Retina (tissue), 1 donor: ENCODE measurements at regions not wholly inside any gene's neighbourhood (a gene's known extent, or its start where the extent isn't known, plus 50 kb on each side); places are given as distances from the start of the nearest gene placed in this dataset.
"Not testable (repeated sequence)": the region's sequence is repeated elsewhere in the genome, so short reads cannot be mapped to it uniquely, and the experiment has no call there.

Experiments
- DNase-seq: peaks from one replicate; pipeline ENCODE4 v3.0.0-alpha.2; 2016

DNA sequence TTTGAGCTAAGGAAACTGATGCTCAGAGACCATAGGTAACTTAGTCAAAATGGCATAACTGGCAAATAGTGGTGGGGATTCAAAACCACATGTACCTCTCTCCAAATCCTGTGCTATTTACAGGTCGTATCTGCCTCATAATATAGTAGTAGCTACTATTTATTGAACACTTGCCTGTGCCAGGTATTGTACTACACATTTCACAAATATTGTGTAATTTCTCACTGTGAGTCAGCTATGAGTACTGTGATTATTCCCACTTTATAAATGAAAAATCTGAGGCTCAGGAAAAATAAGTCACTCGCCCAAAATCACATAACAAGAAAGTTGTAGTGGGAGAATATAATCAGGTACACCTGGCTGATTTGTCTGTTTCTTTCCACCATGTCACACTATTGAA lies 199.8 kb upstream of the FAT3 start:
- DNase-seq = no peak

DNA sequence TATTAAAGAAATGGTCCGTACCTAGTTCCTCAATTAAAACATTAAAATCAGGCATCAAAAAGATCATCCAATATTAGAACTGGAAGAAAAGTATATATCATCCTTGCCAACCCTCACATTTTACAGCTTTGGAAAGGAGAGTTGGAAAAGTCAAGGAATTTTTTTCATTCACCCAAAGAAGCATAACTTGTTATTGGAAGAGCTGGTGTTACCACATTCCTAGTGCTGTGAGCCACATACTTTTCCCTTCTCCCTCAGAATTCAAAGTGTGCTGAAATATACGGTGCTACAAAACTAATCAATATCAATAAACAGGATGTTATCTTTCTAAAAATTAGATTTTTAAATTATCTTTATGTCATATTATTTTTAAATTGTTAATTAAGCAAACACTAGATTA lies 202.1 kb upstream of the FAT3 start:
- no peak for DNase-seq

DNA sequence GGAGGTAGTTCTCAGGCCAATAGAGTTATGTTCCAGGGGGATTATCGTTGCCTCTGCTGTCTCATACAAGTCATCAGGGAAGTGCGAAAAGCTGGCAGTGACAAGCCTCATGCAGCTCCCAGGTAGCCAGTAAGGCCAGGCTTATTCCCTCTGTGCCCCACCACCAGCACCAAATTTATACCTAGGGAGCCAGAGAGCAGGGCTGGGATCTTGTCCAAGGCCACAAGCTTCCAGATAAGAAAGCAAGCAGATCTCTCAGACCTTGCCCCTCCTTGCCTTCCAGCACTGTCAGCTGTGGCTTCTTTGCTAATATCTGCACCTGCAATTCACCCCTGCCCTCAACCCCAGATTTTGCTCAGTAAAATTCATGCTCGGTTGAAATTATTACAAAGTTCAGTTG lies 206.3 kb upstream of the FAT3 start:
- no peak for DNase-seq

DNA sequence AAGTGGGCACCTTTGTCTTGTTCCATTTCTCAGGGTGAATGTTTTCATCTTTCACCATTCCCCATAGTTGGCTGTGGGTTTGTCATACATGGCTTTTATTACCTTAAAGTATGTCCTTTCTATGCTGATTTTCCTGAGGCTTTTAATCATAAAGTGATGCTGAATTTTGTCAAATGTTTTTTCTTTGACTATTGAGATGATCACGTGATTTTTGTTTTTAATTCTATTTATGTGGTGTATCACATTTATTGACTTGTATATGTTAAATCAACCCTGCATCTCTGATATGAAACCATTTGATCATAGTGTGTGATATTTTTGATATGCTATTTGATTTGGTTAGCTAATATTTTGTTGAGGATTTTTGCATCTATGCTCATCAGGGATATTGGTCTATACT lies 216.4 kb upstream of the FAT3 start:
- no peak for DNase-seq

DNA sequence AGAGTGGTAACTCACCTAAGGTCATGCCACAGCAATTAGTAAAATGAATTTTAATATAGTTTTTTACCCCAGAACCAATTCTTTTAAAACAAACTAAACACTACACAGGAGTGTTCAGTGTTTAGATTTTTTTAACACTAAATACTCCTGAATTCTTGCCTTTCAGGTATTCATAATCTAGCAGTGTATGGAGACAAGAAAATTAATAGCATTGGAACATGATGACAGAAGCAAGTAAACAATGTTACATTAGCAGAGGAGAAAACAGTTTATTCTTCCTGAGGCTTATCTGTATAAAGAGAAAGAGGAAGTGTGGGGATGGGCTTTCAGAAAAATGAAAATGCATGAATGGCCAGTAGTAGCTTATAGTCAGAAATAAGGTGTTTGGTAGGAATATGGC lies 222.1 kb upstream of the FAT3 start:
- no peak for DNase-seq

DNA sequence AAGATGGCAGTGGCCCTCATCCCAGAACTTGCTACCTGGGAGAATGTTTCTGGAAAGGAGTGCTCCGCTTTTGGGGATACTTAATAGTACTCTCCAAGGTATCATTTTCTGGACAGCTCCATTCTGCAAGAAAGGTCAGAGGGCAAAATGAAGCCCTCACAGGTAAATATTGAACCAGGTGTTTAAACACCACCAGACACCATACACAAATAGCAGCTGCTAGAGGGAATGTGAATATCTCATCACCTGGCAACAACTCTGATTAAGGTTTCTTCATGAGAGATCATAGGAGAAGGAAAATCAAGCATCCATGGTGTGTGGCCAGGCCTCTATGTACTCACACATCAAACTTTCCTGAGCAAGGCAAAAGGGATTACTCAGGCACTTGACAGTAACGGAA lies 226.1 kb upstream of the FAT3 start:
- no peak for DNase-seq

DNA sequence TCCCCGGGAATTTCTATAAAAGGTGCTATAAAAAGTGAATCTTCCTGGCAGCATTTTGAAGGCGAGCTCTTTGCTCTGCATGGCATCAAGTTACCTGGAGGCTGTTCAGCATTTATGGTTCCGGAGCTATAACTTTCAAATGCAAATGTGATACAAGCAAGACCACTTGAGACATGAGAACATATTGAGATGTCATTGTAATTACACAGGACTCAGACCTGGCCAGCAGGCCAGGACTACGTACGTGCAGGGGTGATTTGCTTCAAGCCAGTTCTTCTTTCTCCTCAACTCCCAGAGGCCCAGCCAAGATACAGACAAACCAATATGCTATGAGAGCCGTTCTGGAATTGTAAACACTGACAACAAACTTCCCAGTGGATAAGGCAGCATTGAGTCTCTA lies 227.4 kb upstream of the FAT3 start:
- DNase-seq = no peak

DNA sequence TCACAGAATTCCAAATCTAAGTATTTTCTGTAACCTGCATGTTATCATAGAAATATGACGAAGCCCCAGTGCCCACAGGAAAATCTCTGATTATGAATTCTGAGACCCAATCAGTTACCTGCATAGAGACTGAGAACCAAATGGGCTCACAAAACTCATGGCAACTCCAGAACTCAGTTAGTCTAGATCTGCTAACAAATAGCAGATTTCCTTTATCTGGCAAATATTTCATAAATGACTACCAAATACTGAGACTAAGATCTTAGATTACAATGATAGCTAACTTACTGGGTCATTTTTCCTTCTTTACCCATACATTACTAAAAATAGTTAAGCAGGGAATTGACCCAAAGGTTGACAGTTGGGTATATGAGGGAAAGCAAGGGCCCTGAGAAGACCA lies 228.1 kb upstream of the FAT3 start:
- DNase-seq = no peak

DNA sequence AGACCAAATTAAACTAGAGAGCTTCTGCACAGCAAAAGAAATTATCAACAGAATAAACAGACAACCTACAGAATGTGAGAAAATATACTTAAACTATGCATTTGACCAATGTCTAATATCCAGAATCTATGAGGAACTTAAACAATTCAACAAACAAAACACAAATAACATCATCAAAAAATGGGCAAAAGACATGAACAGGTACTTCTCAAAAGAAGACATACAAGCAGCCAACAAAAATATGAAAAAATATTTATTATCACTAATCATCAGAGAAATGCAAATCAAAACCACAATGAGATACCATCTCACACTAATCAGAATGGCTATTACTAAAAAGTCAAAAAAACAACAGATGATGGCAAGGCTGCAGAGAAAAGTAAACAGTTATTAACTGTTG lies 236.2 kb upstream of the FAT3 start:
- DNase-seq = not testable (repeated sequence)

DNA sequence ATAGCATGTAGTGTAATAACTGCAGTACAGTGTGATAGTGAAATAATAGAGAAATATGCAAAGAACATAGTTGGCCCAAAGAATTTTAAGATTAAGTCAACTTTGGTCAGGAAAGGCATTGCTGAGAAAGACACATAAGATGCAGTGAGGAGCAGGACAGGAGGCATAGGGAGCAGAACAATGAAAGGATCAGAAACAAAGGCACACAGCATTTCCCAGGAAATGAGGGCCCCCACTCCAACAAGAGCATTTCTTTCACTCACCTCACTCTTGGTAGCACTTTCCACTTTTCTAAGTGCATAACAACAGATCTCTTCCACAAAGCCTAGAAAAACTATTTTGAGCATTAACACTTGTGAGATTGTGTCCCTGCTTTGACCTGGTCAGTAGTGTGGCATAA lies 238.4 kb upstream of the FAT3 start:
- no peak for DNase-seq

DNA sequence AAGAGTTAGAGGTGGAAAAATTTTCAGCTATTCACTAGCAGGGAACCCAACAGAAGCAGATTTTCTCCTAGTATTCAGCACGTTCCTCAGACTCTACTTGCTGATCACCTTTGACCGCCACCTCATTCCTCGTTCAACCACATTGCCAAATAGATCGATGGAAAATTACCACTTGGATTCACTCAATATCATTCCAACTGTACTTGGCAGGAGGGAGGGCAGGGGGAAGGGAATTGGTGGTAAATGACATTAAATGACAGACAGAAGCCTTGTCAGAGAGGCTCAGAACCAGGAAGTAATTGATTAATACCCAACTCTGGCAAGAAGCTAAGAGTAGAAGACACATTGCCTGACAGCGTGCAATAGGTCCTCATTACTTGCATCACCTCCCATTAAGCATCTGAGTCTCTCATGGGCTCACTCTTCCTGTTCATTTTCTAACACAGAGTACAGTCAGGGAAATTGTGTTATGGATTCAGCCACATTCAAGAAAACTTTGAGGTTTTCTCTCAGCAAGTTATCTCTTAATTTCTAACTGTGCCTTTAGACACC lies 240.5 kb upstream of the FAT3 start:
- no peak for DNase-seq

DNA sequence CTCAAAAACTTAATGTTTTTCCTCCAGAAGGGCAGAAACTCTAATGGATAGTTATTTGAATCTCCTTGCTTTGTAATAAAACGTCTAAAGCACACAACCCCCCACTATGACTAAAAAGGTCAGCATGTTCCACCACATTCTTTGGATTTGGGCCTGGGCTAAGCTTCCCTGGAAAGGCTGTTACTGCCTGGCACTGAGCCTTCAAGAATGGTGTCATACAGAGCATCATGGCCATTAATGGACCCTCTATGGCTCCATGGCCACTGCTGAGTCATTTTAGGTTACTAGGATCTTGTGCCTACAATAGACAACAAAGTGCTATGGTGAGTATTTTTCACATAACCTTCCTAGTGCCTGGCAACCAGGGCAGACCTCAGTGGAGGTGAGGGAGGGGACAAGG lies 242.6 kb upstream of the FAT3 start:
- DNase-seq = no peak

DNA sequence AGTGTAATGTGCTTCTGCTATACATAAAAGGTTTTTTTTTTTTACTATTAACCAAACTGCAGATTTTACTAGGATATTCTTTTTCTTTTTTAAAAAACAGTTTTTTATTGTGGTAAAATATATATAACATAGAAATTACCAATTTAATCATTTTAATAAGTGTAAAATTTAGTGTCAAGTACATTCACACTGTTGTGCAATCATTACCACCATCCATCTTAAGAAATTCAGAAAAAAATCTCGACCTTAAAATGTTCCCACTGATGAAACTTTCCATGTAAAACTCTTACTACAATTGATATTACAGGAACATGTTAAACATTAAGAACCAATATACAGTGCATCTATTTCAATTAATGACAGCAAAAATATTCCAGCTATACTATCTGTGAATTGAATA lies 244.8 kb upstream of the FAT3 start:
- DNase-seq = no peak

DNA sequence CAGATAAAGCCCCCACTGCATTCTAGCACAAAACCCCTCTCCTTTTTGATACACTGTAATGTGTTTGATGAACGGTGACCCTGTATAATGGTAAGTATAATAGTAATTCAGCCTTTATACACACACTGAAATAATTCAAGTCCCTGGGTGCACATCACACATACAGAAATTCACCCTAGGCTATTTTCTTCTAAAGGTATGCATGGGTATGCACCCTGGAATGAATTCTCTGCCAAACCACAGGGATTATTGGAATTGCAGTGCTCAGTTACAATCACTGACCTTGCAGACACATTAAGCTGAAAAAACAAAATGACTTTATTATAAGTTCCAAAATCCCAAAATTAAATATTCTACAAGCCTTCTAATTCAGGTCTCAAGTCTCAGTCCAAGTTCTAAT lies 245.9 kb upstream of the FAT3 start:
- no peak for DNase-seq

DNA sequence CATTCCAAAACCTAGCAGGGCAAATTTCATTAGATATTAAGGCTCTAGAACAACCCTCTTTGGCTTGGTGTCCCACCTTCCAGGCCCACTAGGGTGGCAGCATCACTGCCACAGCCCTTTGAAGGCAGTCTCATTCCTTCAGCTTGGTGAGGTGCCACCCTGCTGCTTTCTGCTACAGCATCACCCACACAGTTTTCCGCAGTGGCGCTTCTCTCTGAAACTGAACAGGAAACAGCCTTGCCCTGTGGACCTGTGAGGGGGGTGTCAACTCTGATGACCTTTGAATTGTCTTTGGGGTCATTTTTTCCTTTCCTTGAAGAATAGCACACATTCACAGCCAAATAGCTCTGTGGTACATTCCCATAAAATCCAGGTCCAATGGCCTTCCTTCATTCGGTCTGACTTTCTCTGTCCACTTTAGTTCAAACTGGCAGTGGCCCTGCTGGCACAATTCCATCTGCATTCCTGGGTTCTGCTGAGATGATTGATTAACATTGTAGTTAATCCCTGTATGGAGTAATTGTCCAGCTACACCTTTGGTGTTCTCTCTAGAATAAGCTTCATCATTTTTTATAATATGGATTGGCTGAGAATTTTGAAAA lies 251.9 kb upstream of the FAT3 start:
- DNase-seq = no peak

DNA sequence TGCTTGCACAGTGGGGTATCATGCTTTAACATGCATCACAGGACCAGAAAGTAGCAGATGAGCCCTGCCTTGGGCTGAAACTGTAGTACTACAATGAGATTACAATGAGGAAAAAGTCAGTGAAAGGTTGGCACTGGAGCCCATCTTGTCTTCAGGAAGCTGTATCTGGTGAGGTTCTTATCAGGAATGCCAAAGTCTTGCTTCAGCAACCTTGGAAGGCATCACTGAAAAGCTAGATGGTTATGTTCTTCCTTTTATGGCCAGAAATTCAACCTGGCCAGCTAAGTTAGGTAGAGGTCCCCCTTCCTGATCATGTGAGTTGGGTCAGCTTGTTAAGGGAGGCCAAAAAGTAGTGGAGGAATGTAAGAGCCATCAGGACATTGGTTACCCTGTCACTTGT lies 254.0 kb upstream of the FAT3 start:
- DNase-seq = no peak

DNA sequence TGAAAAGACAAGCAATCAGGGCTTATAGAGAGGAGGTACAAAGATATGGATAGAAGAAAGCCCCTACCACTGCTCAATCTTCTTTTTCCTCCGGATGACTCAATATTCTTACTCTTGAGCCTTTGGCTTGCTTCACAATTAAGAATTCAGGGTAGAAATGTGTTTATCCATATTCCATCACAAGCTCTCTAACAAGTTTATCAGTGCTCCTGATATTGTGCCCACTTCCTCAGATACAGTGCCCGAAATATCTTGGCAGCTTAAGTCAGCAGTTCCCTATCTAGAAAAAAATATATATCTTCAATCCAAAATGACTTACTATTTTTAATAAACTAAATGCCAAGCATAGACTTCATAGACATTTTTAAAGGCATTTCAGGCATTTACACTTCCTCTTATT lies 255.1 kb upstream of the FAT3 start:
- no peak for DNase-seq

DNA sequence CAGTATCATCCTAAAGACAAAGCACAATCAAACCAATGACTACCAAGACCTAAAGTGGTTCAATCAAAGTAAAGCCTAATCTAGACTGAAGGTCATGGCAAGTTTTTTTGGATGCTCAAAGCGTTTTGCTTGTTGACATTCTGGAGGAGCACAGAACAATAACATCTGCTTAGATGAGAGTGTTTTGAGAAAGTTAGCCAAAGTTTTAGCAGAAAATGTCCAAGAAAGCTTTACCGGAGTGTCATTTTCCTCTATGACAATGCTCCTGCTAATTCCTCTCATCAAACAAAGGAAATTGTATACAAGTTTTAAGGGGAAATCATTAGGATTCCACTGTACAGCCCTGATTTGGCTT lies 256.9 kb upstream of the FAT3 start:
- no peak for DNase-seq

DNA sequence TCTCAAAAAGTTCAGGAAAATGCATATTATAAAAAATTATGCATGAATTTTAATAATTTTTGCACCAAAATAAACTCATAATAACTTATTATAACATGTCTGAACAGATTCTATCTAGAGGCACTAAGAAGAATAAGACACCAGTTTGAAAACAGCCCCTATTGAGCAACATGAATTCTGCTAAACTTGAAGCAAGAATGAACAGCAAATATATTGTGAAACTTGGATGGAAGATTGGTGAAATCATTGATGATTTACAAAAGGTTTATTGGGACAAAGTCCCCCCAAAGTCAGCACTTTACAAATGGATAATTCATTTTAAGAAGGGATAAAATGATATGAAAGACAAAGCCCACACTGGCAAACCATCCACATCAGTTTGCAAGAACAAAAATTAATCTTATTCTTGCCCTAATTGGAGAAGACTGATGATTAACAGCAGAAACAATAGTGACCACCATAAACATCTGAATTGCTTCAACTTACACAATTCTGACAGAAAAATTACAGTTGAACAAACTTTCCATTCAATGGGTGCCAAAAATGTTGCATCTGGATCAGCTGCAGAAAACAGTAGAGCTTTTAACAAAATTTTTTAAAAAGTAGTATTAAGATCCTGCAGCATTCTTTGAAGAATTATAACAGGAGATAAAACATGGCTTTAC lies 257.5 kb upstream of the FAT3 start:
- DNase-seq = no peak

DNA sequence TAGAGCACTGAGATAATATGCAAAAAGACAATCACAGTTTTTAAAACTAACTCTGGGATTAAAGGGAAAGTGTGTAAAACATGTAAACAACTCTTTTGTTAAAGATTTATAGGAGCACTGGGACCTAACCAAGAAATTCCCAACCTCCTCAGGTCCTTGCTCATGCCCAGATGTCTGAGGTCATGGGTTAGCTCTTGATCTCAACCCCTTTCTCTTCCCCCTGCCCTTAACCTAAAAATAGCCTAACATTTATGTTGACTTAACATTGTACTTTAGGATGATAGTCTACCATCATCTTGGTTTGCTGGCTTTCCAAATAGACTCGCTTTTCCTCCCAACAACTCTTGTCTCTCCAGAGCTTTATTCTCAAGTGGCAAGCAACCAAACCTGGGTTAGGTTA lies 258.2 kb upstream of the FAT3 start:
- DNase-seq = no peak

DNA sequence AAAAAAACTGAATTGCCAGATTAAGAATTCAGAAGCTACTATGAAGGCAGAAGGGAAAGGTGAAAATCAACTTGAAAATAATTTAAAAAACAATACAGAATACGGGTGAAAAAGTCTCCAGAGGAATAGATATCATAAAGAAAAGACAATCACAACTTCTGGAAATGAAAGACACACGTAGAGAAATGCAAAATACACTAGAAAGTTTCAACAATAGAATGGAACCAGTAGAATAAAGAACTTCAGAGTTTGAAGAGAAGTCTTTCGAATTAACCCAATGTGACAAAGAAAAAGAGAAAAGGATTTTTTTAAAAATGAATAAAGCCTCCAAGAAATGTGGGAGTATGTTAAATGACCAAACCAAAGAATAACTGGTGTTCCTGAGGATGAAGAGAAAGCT lies 263.8 kb upstream of the FAT3 start:
- DNase-seq = no peak

DNA sequence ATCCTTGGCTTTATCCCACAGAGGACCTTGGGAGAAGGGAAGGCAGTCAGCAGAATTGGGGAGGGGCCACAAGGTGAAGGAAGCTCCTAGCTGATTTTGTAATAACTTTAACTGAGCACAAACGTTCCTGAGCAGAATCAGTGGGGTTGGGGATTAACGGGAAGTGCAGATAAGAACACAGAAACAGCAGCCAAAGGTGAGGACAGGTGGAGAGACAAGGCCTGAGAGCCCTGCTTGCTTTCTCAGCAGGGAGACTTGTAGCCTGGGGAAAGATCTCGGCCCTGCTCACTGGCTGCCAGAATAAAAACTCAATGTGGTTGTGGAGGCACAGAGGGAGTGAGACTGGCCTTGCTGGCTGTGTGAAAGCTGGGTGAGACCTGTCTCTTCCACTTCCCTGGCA lies 265.2 kb upstream of the FAT3 start:
- no peak for DNase-seq

DNA sequence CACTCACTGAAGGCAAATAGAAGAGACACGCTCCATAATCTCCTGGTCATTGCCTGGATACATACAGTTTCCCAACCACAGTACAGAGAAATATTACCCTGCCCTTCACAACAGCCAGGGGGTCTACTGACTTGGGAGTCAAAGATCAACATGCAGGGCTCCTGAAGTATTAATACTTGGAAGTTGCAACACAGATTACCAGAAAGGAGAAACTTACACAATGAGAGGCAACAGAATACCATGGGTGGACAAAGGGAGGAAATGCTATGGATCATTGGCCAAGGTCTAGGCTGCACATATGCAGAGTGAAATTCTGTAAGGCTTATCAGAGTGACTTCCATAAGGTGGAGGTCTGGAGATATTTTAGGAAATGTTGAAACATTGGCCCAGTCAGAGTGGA lies 267.9 kb upstream of the FAT3 start:
- no peak for DNase-seq

DNA sequence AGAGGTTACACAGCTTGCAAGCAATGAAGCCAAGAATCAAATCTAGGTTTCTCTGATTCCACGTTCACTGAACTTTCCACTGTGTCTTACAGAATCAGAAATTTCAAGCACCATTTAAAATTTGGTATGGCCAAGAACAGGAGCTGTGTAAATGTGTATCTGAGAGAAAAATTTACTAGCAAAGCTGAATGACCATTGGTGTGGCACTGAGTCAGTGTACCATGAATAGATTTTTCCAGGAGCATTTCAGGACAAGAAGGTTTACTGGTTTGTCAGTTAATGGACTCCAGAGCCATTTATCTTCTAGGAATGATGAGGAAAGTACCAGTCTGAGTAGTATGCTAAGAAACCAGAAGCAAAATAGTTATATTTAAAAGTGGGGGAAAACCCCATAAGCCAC lies 269.4 kb upstream of the FAT3 start:
- DNase-seq = no peak

DNA sequence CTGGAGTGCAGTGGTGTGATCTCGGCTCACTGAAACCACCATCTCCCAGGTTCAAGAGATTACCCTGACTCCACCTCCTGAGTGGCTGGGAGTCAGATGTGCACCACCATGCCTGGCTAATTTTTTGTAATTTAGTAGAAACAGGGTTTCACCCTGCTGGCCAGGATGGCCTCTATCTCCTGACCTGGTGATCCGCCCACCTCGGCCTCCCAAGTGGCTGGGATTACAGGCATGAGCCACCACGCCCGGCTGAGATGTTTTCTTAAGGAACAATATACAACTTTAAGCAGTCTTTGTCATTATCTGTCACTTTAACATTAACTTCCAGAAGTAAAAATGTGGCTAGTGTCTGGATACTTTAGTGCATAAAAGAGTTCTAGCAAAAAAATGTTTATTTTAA lies 272.6 kb upstream of the FAT3 start:
- no peak for DNase-seq
